GM23338 (cell line): ENCODE measurements at regions not wholly inside any gene's neighbourhood (a gene's known extent, or its start where the extent isn't known, plus 50 kb on each side); places are given as distances from the start of the nearest gene placed in this dataset.

Experiments used
- ATAC-seq: fragments of 200-7000 bp; cut with Tn5 transposase; 3 replicates; pipeline ENCODE4 v1.9.1; 2020
- DNase-seq: peaks from one replicate; pipeline ENCODE4 v3.0.0-alpha.2; 2015; ENCODE audit warnings: low spot score
- H2AFZ ChIP-seq: fragments of 200-600 bp; sonication (generic); 2 replicates; pipeline ENCODE4 v1.8.0; 2016; ENCODE audit warnings: antibody characterized with exemption, mild to moderate bottlenecking, moderate library complexity
- H3F3A ChIP-seq: fragments of 200-600 bp; sonication (generic); replicated peaks from 2 replicates; pipeline ENCODE4 v1.8.0; 2017; ENCODE audit warnings: antibody characterized with exemption, mixed run types, low read depth
- H3K27ac ChIP-seq: fragments of 200-600 bp; sonication (generic); 2 replicates; pipeline ENCODE4 v1.6.1; 2016; ENCODE audit warnings: low read depth
- H3K27me3 ChIP-seq: fragments of 200-600 bp; sonication (generic); 2 replicates; pipeline ENCODE4 v1.8.0; 2016; ENCODE audit warnings: mild to moderate bottlenecking, mixed run types, moderate library complexity; ENCODE audit not compliant: insufficient read depth
- H3K36me3 ChIP-seq: fragments of 200-600 bp; sonication (generic); 2 replicates; pipeline ENCODE4 v1.8.0; 2016; ENCODE audit warnings: mild to moderate bottlenecking; ENCODE audit not compliant: insufficient read depth
- H3K4me1 ChIP-seq: fragments of 200-600 bp; sonication (generic); 2 replicates; pipeline ENCODE4 v1.8.0; 2016; ENCODE audit warnings: mild to moderate bottlenecking, moderate library complexity; ENCODE audit not compliant: insufficient read depth
- H3K4me2 ChIP-seq: fragments of 200-600 bp; sonication (generic); 2 replicates; pipeline ENCODE4 v1.7.1; 2017; ENCODE audit warnings: mixed run types
- H3K4me3 ChIP-seq: fragments of 200-600 bp; sonication (generic); 2 replicates; pipeline ENCODE4 v1.6.1; 2016; ENCODE audit warnings: mixed run types
- H3K79me2 ChIP-seq: fragments of 200-600 bp; sonication (generic); replicated peaks from 2 replicates; pipeline ENCODE4 v1.8.0; 2017; ENCODE audit warnings: mild to moderate bottlenecking; ENCODE audit not compliant: insufficient read depth
- H3K9me2 ChIP-seq: fragments of 200-600 bp; sonication (generic); 2 replicates; pipeline ENCODE4 v1.8.0; 2017; ENCODE audit not compliant: insufficient read depth
- H4K20me1 ChIP-seq: fragments of 200-600 bp; sonication (generic); replicated peaks from 2 replicates; pipeline ENCODE4 v1.8.0; 2017; ENCODE audit warnings: mild to moderate bottlenecking; ENCODE audit not compliant: insufficient read depth
- H3K27ac Mint-ChIP-seq: 2 replicates; pipeline ENCODE4 v1.8.0; 2020; ENCODE audit warnings: inconsistent platforms, mild to moderate bottlenecking, moderate library complexity, mixed read lengths
- H3K27me3 Mint-ChIP-seq: 3 replicates; pipeline ENCODE4 v1.8.0; 2022; ENCODE audit warnings: low read depth, mild to moderate bottlenecking, moderate library complexity, mixed read lengths, inconsistent platforms; ENCODE audit not compliant: insufficient read depth, poor library complexity
- H3K36me3 Mint-ChIP-seq: 3 replicates; pipeline ENCODE4 v1.8.0; 2021; ENCODE audit warnings: low read depth, mild to moderate bottlenecking, inconsistent platforms, moderate library complexity, mixed read lengths
- H3K4me1 Mint-ChIP-seq: 3 replicates; pipeline ENCODE4 v1.8.0; 2020; ENCODE audit warnings: mild to moderate bottlenecking, inconsistent platforms, mixed read lengths
- H3K4me3 Mint-ChIP-seq: 3 replicates; pipeline ENCODE4 v1.8.0; 2021; ENCODE audit warnings: moderate library complexity, mild to moderate bottlenecking, inconsistent platforms, mixed read lengths
- H3K9me3 Mint-ChIP-seq: 3 replicates; pipeline ENCODE4 v1.8.0; 2020; ENCODE audit warnings: moderate library complexity, mild to moderate bottlenecking, inconsistent platforms, mixed read lengths
- CREB1 ChIP-seq: fragments of 250-450 bp; sonication (Bioruptor Pico); IDR thresholded peaks from 2 replicates; pipeline ENCODE4 v1.5.0; 2020; ENCODE audit warnings: low read depth, mild to moderate bottlenecking, moderate library complexity
- ETS1 ChIP-seq: IDR thresholded peaks from 2 replicates; pipeline ENCODE4 v1.6.1; 2016; ENCODE audit warnings: antibody characterized with exemption
- EZH2phosphoT487 ChIP-seq: fragments of 200-600 bp; sonication (generic); IDR thresholded peaks from one replicate; pipeline ENCODE4 v1.8.1; 2018; ENCODE audit warnings: antibody characterized with exemption; ENCODE audit not compliant: unreplicated experiment
- NANOG ChIP-seq: IDR thresholded peaks from 2 replicates; pipeline ENCODE4 v1.6.1; 2016; ENCODE audit warnings: antibody characterized with exemption, borderline replicate concordance
- POLR2AphosphoS5 ChIP-seq: IDR thresholded peaks from 2 replicates; pipeline ENCODE4 v1.6.1; 2016; ENCODE audit warnings: antibody characterized with exemption, low read depth
- REST ChIP-seq: IDR thresholded peaks from one replicate; pipeline ENCODE4 v1.6.1; 2018; ENCODE audit warnings: antibody characterized with exemption; ENCODE audit not compliant: unreplicated experiment
- STAT1 ChIP-seq: IDR thresholded peaks from one replicate; pipeline ENCODE4 v1.6.1; 2016; ENCODE audit warnings: antibody characterized with exemption; ENCODE audit not compliant: unreplicated experiment
- ZNF114 ChIP-seq: fragments of 250-450 bp; sonication (Bioruptor Pico); IDR thresholded peaks from 2 replicates; pipeline ENCODE4 v1.5.0; 2020; ENCODE audit warnings: mild to moderate bottlenecking, moderate library complexity
- ZNF331 ChIP-seq: fragments of 250-450 bp; sonication (Bioruptor Pico); IDR thresholded peaks from 2 replicates; pipeline ENCODE4 v1.5.0; 2020; ENCODE audit warnings: low read depth, mild to moderate bottlenecking, moderate library complexity
- ZNF462 ChIP-seq: fragments of 250-450 bp; sonication (Bioruptor Pico); IDR thresholded peaks from 2 replicates; pipeline ENCODE4 v1.5.0; 2020; ENCODE audit warnings: mild to moderate bottlenecking, moderate library complexity

- Mint-ChIP-seq H3K4me1 (peaks cover 8% of the 10 kb centered on the region), H3K36me3 (peaks cover 5% of the 10 kb centered on the region; the same call in 2 of the 3 replicates), H3K27ac (no peak overlapping the region), H3K4me3 (no peak overlapping the region), H3K9me3 (peaks cover 59% of the 10 kb centered on the region), H3K27me3 (peaks cover 4% of the 10 kb centered on the region)
- Histone ChIP-seq H3K27me3 (no peaks in the 10 kb centered on the region), H3K36me3 (no peaks in the 10 kb centered on the region), H3K4me3 (no peak overlapping the region), H4K20me1 (no peaks in the 10 kb centered on the region), H3K27ac (no peak overlapping the region), H3K4me1 (no peaks in the 10 kb centered on the region), H3K4me2 (no peak overlapping the region), H3K79me2 (no peaks in the 10 kb centered on the region), H3F3A (no peaks in the 10 kb centered on the region), H3K9me2 (no peaks in the 10 kb centered on the region), H2AFZ (no peak overlapping the region)
- no peak for ATAC-seq
- TF ChIP-seq EZH2phosphoT487 (no peak), ZNF331 (CRISPR knock-in tag) (peak; percentile 68; the same call in 1 of the 2 replicates)
- no peak for DNase-seq
Measured at GRCh38 chr4:189376901-189377300, 563.8 kb upstream of the FRG1 start.

GRCh38 chr4:189377569-189377968 lies 563.1 kb upstream of the FRG1 start:
- Histone ChIP-seq H2AFZ (no peak overlapping the region), H3K4me1 (no peaks in the 10 kb centered on the region), H3K36me3 (no peaks in the 10 kb centered on the region), H4K20me1 (no peaks in the 10 kb centered on the region), H3K27me3 (no peaks in the 10 kb centered on the region), H3F3A (no peaks in the 10 kb centered on the region), H3K9me2 (no peaks in the 10 kb centered on the region), H3K4me2 (no peak overlapping the region), H3K27ac (no peak overlapping the region), H3K4me3 (no peak overlapping the region), H3K79me2 (no peaks in the 10 kb centered on the region)
- ATAC-seq (no peak), DNase-seq (no peak)
- H3K27me3 Mint-ChIP-seq = peaks cover 4% of the 10 kb centered on the region
- no peak overlapping the region for H3K4me3 Mint-ChIP-seq
- peaks cover 8% of the 10 kb centered on the region for H3K4me1 Mint-ChIP-seq
- H3K36me3 Mint-ChIP-seq = peaks cover 5% of the 10 kb centered on the region; the same call in 2 of the 3 replicates
- H3K9me3 Mint-ChIP-seq = peaks cover 54% of the 10 kb centered on the region
- H3K27ac Mint-ChIP-seq = no peak overlapping the region
- TF ChIP-seq POLR2AphosphoS5 = no peak
- TF ChIP-seq STAT1 = no peak
- TF ChIP-seq ZNF331 (CRISPR knock-in tag) = no peak
- TF ChIP-seq CREB1 (CRISPR knock-in tag) = no peak
- TF ChIP-seq ETS1 = no peak
- TF ChIP-seq ZNF114 (CRISPR knock-in tag) = no peak
- no peak for TF ChIP-seq REST
- no peak for TF ChIP-seq NANOG
- TF ChIP-seq ZNF462 (CRISPR knock-in tag) = no peak
- TF ChIP-seq EZH2phosphoT487 = no peak
